ENCODE measurements at regions not wholly inside any gene's neighbourhood (a gene's known extent, or its start where the extent isn't known, plus 50 kb on each side); places are given as distances from the start of the nearest gene placed in this dataset.
"Not testable (repeated sequence)": the region's sequence is repeated elsewhere in the genome, so short reads cannot be mapped to it uniquely, and the experiment has no call there.

DNA sequence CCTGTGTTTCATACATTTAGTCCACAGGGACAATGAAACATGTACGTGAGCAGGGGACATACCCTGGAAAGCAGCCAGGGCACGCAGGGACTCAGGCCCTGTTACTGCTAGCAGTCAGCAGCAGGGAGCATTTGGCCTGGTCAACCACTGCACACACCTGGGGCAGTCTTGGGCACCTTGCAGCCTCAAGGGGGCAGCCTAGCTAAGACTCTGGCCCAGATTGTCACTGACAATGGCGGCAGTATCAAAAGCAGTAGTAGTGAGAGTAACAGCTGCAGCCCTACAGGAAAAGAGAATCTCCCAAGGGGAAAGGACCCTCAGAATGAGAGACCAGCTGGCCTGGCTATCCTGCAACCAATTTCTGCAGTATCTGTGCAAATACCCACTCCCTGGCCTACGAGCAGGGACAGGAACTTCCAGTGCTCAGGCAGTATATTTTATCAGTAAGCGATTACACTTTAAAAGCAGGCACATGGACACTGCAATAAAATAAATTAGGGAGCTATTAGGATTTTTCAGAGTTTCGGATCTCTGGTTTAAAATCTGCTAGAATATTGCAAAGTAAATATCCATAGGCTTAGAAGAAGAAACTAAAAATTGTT is 475.6 kb downstream of the LTN1 start:
- peak; percentile 86 for ATAC-seq

DNA sequence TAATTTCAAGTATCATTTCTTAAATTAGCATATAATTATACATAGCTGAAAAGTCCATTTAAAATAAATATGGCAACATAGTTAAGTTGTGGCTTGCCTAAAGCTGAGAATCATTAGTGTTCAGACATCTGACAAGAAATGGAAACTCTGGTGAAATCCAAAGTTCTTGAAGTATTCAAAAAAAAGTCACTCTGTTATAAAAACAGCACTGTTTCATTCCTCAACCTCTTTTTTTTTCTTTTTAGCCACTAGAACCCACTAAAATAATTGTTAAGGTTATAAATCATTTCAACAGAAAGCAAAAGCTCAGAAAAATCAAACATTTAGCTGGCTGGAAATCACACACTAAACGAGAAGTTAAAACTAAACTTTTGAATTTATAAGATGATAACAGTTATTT is 476.7 kb downstream of the LTN1 start:
- no peak for ATAC-seq

- ATAC-seq: no peak
Observed at GRCh38 chr21:28513428-28513827, 479.2 kb downstream of the LTN1 start.

DNA sequence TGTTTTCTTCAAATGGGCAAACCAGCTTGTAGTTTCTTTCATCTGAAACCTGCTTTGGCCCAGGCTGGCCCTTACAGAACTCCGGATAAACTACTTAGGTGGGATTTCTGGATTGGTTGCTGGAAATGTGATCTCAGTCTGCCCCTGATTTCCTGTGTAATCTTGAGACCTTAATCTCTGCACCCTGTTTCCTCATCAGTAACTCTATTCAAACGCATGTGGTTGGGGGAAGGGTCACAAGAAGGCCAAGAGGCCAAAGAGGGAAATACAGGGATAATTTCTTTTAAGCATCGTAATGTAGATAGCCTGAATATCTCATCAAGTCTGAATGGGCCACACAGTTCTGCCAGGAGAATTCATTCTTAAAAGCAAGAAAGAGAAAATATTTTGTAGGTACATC is 483.6 kb downstream of the LTN1 start:
- ATAC-seq: no peak

- no peak for ATAC-seq
Observed at GRCh38 chr21:28508126-28508525, 484.6 kb downstream of the LTN1 start.

GRCh38 chr21:28496517-28496916 is 496.2 kb downstream of the LTN1 start:
- ATAC-seq: no peak

DNA sequence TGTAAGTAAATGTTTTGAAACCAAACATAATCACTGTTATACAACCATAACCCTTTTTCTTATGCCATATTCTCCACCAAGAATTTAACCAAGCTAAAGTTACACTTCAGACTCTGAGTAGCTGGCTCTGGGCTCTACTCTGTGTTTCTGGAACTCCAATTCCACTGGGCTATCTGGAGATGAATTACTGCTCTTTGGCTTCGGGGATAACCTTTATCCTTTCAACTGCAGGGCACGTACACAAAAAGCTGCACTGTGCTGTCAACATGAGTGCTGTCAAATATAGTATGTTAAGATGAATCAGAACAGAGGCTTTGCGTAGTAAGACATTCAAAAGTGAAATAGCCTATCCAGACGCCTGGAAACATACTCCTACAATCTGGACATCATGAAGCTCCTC is 500.6 kb downstream of the LTN1 start:
- no peak for ATAC-seq

GRCh38 chr21:28489821-28490350 is 502.8 kb downstream of the LTN1 start:
- ATAC-seq: no peak

GRCh38 chr21:28489162-28489561 is 503.5 kb downstream of the LTN1 start:
- ATAC-seq: no peak

GRCh38 chr21:28487455-28488070 is 505.1 kb downstream of the LTN1 start:
- ATAC-seq: no peak

- ATAC-seq: peak; percentile 35
Observed at GRCh38 chr21:28485301-28486022, 507.2 kb downstream of the LTN1 start.

DNA sequence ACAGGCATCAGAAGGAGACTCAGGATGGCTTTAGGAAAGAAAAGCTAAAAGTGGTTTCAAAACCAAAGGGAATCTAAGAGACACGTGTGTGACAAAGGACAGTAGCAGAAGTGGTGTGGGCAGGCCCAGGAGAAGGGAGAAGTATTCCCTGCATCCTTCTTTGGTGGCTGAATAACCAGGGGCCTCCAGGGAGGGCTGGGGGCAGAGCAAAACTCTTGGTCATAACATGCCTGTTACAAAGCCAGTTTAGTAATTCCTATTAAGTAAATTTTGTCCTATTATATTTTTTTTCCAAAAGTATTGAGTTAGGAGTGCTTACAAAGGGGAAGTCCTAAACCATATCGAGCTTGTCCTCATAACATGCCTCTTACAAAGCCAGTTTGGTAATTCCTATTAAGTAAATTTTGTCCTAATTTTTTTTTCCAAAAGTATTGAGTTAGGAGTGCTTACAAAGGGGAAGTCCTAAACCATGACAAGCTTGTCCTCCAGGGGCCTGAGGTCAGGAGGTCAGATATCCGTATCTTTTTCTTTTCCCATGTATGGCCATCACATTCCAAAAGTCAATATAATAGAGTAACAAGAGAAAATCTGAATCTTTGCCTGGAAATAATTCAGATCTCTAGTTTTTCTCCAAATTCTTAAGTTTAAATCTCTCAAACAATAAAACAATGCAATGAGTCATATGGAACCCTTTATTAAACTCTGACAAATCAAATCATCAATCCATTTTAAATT is 509.2 kb downstream of the LTN1 start:
- no peak for ATAC-seq

DNA sequence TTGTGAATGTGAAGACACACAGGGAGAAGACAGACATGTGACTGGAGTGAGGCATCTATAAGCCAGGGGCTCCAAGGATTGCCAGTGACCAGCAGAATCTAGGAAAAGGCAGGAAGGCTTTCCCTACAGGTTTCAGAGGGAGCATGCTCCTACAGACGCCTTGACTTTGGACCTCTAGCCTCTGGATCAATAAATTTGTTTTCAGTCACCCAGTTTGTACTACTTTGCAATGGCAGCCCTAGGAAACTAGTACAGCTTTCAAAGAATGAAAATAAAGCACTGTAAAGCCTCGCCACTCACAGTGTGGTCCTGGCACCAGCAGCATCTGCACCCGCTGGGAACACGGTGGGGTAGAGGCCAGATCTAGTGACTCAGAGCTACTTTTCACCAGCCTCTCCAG is 510.0 kb downstream of the LTN1 start:
- ATAC-seq: no peak

GRCh38 chr21:28480470-28480869 is 512.2 kb downstream of the LTN1 start:
- no peak for ATAC-seq

DNA sequence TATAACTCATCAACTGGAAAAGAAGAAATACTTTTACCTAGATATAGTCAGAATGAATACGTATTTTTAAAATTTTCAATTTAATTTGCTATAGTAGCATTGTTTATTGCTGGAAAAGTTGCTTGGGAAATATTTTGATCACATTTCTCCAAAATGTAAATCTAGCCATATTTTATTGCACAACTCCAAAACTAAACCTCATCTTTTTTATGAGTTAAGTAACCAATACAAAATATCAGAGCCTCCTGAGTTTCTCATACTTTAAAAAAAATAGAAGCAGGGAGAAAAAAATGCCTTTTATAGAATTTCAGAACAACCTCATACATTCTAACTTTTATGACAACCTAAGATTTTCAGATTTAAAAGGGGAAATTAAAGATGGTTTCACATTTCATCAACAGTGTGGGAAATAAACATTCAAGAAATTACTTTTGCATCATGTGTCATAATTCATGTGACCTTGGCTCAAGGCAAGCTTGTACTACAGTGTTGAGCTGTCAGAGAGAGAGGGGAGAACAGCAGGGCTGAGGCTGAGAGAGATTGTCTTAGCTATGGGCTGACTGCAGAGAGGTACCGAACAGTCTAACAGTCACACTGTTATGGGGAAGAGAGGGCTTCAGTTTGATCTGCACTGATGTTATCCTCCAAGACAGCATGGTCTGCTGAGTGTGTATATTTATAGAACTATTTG is 519.0 kb downstream of the LTN1 start:
- ATAC-seq: no peak

- not testable (repeated sequence) for ATAC-seq
Observed at GRCh38 chr21:28472543-28472942, 520.1 kb downstream of the LTN1 start.

DNA sequence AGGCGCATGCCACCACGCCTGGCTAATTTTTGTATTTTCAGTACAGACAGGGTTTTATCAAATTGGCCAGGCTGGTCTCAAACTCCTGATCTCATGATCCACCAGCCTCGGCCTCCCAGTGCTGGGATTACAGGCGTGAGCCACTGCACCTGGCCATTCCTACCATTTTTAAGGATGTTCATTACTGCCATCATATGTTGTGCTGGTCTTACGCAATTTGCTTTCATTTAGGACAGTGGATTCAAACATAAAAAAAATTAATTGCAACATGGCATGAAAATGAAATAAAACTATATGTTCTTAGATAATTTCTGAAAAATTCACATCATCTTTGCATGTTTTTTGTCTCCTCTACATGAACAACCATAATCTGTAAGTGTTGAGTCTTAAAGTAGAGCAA is 527.7 kb downstream of the LTN1 start:
- ATAC-seq: no peak

GRCh38 chr21:28464095-28464494 is 528.6 kb downstream of the LTN1 start:
- ATAC-seq: no peak

GRCh38 chr21:28459193-28459592 is 533.5 kb downstream of the LTN1 start:
- no peak for ATAC-seq

DNA sequence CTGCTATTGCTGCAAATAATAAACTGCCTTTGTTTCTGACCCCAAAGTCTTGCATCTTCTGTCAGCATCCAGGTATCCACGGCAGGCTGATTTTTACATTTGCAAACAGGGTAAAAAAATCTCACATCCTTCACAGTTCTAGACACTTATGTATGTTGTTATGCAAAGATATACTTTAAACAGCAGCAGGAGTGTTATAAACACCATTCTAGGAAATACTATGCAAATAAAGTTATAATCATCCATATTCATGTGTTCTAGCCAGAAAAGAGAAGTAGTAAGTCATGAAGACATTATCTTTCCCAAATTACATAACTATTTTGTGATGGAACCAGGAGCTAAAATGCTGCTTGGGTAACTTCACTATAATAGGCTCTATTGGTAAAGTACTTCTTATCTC is 534.2 kb downstream of the LTN1 start:
- ATAC-seq: no peak

DNA sequence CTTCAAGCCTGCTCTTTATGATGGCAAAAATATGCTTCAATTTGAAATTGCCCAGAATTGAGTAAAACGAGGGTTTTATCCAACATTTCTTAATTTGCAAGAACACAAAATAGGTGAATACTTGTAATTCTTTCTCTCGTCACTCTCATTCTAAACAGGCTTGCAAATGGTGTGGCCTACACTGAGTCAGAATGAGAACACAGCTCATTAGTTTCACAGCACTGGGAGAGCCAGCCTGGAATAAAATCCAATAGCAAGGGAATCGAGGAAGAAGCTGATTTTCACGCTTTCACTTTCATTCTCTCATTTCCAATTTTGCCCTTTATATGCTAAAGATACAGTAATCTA is 537.5 kb downstream of the LTN1 start:
- no peak for ATAC-seq

GRCh38 chr21:28454564-28455252 is 538.0 kb downstream of the LTN1 start:
- no peak for ATAC-seq

Data from esophagus mucosa (tissue), 1 donor.